GM21526 (cell line): ENCODE measurements at regions not wholly inside any gene's neighbourhood (a gene's known extent, or its start where the extent isn't known, plus 50 kb on each side); places are given as distances from the start of the nearest gene placed in this dataset.
A peak's percentile ranks its signal among the peaks of the same experiment; 100 is the strongest.
"Not testable (repeated sequence)": the region's sequence is repeated elsewhere in the genome, so short reads cannot be mapped to it uniquely, and the experiment has no call there.

Experiments used
- ATAC-seq: cut with Tn5 transposase; IDR thresholded peaks from one replicate; pipeline ENCODE4 v1.9.1; 2021; ENCODE audit warnings: moderate library complexity; ENCODE audit not compliant: unreplicated experiment, low FRiP score

DNA sequence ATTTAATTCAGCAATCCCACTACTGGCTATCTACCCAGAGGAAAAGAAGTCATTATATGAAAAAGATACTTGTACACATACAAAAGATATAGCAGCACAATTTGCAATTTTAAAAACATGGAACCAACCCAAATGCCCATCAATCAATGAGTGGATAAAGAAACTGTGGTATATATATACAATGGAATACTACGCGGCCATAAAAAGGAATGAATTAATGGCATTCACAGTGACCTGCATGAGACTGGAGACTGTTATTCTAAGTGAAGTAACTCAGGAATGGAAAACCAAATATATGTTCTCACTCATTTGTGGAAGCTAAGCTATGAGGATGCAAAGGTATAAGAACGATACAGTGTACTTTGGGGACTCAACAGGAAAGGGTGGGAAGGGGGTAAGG lies 102.8 kb upstream of the KCNMA1 start:
- not testable (repeated sequence) for ATAC-seq

DNA sequence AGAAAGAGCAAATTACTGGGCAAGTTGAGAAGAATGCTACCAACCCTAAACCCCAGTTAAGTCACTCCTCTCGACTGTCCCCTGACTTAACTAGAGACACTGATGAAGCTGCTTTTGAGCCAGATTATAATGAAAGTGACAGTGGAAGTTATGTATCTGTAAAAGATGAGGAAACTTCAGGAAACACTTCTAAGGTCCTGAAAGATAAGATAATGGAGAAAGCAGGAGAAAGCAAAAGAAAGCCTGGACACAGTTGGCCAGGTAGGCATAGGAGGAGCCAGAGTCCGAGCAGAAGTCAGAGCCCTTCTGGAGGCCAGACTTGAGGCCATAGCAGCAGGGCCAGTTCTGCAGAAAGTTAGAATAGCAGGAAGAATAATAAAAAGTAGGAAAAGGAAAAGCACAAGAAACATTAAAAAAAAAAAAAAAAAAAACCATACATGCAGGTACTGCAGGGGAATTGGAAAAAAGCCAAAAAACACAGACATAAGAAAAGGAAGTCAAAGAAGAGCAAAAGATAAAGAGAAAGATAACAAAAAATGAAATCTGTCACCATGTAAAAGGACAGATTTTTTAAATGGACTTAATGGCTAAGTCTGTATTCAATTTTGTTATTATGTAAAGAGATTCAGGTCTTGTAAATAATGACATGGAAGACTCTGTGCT lies 101.0 kb upstream of the KCNMA1 start:
- no peak for ATAC-seq

DNA sequence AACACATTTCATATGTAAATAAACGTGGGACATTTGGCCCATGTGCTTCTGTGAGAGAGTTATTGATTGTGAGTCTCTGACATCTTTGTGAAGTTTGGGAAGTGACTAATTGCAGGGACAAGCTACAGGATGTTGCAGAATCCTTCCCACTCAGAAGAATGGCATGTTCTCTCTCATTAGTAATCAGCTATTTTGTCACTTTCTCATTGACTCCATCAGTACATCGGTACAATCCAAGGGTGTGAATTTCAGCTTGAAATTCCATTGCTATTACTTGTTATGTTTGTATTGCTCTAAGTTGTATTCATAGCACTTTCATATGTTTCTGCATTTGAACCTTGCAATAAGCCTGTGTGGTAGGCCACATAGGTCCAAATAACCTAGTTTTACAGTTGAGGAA lies 100.0 kb upstream of the KCNMA1 start:
- ATAC-seq = no peak

DNA sequence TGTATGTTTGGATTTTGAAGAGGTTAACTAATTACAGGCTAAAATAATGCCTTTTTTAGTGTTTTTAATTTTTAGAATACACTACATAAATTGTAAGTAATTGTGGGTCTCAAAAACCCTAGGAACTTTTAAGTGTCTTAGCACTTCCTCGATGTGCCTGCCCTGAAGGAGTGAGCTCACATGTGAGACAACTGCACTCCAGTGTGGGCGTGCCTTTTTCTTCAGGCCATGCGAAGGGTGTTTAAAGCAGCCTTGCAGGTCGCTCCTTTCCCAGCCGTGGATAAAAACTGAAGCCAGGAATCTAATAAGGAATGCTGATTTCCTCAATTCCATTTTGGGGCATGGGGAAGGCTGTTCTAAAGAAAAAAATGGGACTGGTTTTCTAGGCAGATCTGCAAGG lies 97.5 kb upstream of the KCNMA1 start:
- ATAC-seq = not testable (repeated sequence)

DNA sequence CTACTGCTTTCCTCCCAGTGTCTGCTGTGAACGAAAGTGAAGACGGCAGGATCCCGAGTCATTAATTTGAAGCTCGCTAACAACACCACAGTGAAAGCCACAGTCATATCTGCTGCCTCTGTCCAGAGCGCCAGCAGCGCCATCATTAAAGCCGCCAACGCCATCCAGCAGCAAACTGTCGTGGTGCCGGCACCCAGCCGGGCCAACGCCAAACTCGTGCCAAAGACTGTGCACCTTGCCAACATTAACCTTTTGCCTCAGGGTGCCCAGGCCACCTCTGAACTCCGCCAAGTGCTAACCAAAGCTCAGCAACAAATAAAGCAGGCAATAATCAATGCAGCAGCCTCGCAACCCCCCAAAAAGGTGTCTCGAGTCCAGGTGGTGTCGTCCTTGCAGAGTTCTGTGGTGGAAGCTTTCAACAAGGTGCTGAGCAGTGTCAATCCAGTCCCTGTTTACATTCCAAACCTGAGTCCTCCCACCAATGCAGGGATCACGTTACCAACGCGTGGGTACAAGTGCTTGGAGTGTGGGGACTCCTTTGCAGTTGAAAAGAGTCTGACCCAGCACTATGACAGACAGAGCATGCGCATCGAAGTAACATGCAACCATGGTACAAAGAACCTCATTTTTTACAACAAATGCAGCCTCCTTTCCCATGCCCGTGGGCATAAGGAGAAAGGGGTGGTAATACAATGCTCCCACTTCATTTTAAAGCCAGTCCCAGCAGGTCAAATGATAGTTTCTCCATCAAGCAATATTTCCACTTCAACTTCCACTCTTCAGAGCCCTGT lies 94.8 kb upstream of the KCNMA1 start:
- no peak for ATAC-seq

DNA sequence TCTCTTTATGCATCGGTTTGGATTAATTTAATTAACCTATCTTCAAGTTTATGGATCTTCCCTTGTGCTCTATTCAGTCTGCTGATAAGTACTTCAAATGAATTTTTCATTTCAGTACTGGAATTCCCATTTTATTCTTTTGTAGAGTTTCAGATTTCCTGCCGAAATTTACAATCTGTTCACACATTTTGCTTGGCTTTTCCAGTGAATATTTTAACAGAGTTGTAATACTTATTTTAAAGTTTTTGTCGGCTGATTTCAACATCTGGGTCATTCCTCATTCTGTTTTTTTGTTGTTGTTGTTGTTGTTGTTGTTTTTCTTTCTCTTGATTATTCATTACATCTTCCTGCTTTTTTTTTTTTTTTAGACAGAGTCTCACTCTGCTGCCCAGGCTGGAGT lies 89.9 kb upstream of the KCNMA1 start:
- ATAC-seq = no peak

DNA sequence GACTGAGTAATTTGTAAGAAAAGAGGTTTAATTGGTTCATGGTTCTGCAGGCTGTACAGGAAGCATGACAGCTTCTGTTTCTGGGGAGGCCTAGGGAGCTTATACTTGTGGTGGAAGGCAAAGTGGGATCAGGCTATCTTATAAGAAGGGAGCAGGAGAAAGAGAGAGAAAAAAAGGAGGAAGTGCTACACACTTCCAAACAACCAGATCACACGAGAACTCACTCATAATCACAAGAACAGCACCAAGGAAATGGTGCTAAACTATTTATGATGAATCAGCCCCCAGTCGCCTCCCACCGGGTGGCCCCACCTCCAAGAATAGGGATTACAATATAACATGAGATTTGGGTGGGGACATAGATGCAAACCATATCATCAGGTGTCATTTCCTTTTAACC lies 89.1 kb upstream of the KCNMA1 start:
- ATAC-seq = no peak

DNA sequence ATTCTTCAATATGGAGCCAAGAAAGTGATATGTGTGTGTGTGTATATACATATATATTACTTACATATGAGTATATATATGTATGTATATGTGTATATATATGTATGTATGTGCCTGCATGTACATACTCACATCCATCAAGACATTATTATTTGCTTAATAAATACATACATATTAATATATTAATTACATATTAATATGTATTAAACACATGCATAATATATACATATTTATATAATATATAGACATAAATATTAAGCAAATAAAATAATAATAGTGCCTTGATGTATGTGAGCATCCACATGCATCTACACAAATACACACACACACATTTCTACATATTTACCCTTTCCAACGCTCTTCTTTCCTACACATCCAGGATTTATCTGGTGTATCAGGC lies 88.7 kb upstream of the KCNMA1 start:
- ATAC-seq = no peak

DNA sequence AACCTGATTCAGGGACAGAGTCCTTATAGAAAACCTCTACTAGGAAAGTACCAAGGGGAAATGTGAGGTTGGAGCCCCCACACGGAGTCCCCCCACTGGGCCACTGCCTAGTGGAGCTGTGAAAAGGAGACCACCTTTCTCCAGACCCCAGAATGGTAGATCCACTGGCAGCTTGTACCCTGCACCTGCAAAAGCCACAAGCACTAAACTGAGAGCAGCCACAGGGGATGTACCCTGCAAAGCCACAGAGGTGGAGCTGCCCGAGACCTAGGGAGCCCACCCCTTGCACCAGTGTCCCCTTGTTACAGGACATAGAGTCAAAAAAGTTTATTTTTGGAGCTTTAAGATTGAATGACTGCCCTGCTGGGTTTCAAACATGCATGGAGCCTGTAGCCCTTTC lies 87.2 kb upstream of the KCNMA1 start:
- no peak for ATAC-seq

DNA sequence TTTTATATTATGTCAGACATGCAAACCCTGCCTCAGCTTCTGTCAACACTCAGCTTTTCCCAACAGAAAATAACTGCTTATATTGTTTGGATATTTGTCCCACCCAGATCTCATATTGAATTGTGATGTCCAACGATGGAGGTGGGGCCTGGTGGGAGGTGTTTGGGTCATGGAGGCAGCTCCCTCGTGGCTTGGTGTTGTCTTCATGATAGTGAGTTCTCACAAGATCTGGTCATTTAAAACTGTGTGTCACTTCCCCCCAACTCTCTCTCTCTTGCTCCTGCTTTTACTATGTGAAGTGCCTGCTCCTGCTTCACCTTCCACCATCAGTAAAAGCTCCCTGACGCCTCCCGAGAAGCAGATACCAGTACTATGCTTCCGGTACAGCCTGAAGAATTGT lies 85.8 kb upstream of the KCNMA1 start:
- no peak for ATAC-seq

DNA sequence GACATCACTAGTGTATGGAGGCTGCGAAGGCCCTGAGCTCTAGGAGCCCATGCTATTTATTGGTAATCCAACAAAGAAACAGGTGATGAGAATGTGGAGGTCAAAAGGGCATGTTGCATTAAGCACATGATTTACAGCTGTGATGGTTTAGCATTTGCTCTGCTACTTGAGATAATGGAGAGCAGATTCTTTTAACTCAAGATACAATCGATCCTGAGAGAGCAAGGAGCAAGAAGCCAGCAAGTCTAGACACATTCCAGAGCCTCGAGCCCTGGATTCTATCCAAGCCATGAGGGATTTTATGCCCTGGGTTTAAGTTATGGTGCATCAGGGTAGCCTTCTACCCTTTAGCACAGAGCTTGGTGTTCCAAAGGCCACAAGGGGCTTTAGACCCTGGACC lies 85.3 kb upstream of the KCNMA1 start:
- ATAC-seq = not testable (repeated sequence)

DNA sequence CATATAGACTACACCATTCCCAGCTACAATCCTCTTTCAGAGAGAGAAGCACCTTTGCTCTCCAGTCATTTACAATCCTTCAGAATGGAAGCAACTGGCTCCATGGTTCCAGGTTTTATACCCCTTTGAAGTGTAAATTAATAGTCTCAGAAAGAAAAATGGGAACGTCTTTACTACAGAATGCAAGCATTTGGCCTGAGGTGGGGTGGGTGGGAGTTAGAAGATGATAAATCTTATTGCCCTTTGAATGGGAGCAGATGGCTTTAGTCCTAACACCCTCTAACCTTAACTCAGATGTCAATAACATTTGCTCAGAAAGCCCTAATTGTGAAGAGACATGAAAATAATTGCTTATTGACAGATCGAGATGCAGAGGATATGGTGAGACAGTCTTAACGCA lies 84.2 kb upstream of the KCNMA1 start:
- ATAC-seq = no peak

DNA sequence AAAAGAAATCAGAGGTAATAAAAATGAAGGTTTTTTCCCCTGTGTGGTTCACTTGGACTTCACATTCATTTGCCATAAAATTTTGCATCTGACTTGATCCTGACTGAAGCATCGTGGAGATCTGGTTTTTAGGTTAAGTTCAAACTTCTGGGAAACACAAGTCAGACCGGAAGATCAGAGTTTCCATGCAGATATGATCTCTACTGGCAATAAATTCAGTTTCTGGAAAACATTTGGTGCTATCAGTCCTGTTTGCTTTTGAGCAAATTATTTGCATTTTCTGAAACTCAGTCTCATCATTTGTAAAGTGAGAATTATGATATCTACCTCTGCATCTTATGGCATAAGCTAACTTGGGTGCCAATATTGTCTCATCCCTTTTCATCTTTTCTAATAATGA lies 81.3 kb upstream of the KCNMA1 start:
- ATAC-seq = no peak

DNA sequence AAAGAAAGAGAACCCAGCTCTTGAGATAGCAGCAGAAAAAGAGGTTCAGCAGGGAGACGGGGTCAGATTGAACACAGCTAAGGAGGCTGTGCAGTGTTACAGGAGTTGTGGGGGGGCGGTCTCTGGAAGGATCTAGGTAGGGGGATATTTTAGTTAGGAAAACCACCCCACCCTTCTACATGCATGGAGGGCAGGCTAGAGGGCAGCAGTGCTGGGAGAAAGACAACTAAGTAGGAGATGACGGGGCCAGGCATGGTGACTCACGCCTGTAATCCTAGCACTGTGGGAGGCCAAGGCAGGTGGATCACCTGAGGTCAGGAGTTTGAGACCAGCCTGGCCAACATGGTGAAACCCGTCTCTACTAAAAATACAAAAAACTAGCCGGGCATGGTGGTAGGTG lies 80.7 kb upstream of the KCNMA1 start:
- not testable (repeated sequence) for ATAC-seq

DNA sequence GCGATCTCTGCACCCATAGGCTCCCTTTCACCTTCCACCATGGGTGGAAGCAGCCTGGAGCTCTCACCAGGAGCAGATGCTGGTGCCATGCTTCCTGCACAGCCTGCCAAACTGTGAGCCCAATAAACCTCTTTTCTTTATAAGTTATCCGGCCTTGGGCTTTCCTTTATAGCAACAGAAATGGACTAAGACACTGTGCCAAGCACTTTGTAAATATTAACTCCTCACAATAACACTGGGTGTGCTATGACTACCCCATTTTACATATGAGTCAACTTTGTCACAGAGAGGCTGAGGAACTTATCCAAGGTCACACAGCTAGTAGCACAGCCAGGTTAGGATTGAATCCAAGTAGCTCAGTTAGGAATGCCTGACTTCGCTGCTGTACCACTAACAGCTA lies 79.7 kb upstream of the KCNMA1 start:
- ATAC-seq = no peak

DNA sequence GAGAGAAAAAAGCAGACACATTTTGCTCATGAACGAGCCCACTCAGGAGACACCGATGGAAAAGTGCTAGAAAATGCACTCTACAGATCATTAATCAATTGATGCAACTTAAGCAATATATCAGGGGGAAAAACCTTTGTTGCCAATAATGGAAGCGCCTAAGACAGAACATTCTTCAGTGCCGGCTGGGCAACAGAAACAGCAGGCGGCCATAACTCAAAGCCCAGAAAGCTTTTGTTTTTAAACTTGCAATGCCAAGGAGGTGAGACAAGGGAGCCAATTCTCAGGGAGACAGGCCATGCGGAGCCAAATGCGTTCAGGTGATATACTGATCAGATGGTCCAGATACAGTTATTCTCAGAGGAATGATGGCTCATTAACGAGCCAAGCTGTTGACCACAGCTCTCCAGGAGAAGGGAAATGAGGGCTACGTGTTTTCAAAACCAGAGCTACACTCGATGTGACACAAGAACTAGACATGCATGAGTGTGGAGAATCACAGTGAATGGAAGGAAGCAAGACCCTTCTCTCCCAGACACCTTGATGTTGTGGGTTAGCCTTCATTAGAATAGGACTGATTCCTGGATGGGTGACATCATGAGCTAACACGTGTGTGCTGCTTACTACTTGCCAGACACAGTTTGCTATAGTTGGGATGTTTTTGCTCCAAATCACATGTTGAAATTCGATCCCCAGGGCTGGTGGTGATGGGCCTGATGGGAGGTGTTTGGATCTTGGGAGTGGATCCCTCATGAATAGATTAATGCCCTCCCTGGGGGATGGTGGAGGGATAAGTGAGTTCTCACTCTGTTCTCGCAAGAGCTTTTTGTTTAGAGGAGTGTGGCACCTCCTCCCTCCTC lies 79.1 kb upstream of the KCNMA1 start:
- ATAC-seq = no peak

DNA sequence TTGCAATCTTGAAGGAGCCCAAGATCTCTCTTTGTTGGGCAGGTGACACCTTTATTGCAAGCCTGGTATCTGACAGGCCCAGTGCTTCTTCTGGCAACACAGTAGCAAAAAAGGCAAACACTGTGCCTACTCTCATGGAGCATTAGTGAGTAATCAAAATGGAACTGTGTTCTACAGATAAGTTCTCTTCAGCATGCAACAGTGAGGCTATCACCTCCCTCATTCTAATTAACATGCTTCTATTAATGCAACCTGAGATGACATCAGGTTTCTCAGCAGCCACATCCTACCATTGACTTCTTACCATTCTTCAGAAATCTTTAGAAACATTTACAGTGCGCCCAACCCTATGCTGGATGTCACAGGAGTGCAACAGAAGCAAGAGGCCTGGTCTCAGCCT lies 77.9 kb upstream of the KCNMA1 start:
- no peak for ATAC-seq

DNA sequence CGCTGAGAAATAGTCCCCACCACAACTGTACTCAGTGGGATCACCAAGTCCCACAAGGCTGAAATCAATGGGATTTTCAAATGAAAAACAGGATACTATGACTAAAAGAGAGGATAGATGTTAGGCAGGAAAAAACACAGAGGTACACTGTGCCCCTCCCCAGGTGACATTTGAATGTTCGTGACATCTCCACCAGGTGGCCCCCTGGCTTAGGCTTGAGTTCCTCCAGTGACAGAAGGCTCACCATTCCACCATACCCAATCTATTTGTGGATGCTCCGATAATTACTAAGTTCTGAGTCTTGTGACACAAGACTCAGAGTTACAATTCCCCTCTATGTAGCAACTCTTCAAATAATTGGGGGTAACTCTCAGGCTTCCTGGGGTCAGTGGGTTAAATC lies 77.5 kb upstream of the KCNMA1 start:
- no peak for ATAC-seq

DNA sequence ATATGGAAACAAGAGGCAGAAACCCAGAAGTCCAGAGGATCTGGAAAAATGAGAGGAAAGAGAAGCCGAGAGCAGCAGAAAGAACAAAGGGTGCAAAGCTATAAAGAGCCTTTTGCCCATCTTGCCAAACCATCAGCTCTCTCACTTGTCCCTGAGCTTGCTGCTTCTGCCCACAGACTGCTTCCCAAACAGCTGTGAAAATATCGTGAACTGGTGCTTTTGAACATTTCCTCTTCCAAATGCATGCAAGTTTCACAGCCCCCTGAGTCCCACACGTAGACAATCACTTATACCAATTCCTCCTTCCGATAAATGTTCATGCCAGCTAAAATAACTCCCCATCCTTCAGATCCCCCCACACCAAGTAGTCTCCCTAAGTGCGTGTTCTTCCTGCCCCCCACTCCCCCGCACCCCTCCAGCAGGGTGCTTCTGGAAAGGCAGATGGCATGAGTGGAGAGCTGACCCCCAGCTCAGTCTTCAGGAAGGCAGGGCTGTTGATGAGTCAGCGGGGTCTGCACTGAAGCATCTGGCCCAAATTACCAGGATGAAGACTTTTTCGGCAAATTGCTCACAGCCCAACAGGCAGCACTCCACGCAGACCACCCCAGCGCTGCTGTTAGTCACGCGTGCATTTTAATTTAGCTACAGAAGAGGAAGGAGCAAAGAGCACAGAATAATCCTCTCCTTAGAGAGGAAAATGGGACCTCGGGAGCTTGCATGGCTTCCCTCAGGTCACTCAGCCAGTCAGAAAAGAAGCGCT lies 76.1 kb upstream of the KCNMA1 start:
- ATAC-seq = no peak

DNA sequence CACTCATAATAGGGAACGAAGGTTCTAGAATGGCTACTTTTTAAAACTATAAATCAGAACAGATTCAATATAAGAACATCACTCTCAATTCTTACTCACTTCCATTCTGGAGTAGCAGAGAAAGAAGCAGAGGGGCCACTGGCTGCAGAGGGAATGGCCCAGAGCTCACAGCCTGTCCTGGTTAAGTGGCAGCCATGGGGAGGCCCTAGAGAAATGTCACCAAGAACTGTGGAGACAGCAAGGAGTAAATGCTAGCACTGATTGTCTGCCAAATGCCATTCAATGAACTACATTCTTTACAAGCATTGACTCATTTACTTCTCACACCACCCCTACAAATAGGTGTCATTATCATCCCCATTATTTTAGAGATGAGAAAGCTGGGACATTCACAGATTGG lies 74.6 kb upstream of the KCNMA1 start:
- no peak for ATAC-seq

DNA sequence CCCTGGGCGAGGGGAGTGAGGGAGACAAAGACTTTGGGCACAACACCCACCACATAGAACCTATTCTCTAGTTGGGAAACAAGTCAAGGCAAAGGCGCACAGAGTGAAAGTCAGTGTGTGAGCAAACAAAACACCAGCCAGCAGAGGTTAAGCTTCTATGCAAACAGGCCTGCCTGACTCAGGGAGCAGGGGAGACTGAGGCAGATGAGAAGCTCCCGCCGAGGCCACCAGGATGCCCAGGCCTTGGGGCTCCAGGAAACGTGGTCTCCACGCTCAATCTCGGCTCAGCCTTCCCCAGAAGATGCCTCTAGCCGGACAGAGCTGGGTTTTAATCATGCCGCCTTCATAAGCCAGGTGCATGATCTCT lies 74.1 kb upstream of the KCNMA1 start:
- ATAC-seq = peak; percentile 14
